ENCODE measurements at regions not wholly inside any gene's neighbourhood (a gene's known extent, or its start where the extent isn't known, plus 50 kb on each side); places are given as distances from the start of the nearest gene placed in this dataset.

DNA sequence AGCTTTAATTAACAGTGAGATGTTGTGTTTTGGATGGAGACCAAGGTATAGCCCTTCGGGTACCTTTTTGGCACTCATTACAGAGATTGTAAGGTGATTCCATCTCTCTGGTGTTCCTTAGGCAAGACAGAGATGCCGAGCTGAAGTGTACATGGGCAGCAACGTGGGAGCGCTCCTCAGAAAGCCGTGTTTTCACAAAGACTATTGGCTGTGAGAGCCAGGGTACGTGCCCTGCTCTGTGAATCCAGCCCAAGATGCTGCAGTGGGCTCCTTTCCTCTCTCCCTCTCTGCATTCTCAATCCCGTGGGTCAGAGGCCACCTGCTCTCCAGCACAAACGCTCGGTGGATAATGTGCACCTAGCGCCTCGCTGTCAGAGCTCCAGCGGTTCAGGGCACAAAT is 203.0 kb upstream of the EPHA4 start:
- TF ChIP-seq EZH2 (IDR thresholded peaks at IDR 0.05; ENCODE audit: borderline replicate concordance, low read depth, low read length, poor library complexity, severe bottlenecking) = no peak
- no peak for TF ChIP-seq CTCF (conservative IDR thresholded peaks at IDR 0.05; ENCODE audit: low read depth, low read length)
